ENCODE measurements at regions not wholly inside any gene's neighbourhood (a gene's known extent, or its start where the extent isn't known, plus 50 kb on each side); places are given as distances from the start of the nearest gene placed in this dataset.

DNA sequence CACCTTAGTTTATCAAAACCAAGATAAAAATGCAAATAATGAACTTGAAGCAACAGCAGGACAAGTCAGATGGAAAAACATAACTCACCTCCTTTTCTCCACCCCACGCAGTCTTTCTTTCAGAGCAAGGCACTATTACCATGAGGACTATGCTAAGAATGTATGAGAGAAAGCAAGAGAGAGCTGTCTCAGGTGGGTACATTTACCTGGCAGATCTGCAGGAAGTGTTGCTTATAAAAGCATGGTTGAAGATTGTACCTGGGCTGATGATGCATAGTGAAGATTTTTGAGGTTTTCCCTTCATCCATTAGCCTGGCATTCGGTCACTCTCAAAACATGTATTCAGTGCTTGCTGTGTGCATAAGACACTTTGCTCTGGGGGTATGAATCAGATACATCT lies 68.8 kb upstream of the IFNG-AS1 start:
- H3K4me2 ChIP-seq (ENCODE audit: insufficient read depth, low read length), result no peak overlapping the region
- TF ChIP-seq EZH2 (IDR thresholded peaks at IDR 0.05; ENCODE audit: borderline replicate concordance, low read depth, low read length, severe bottlenecking), result no peak
- no peaks in the 10 kb centered on the region for H3K9me3 ChIP-seq (replicated peaks; ENCODE audit: control insufficient read depth, insufficient read depth, low read length)
- ChIA-PET POLR2A (no interaction called here), CTCF (interaction anchor here (0.8 to 1.2 kb wide), 2 partner anchors 22 to 566 kb away, joined by 3 read pairs; no protein-coding TSS in a partner anchor)
- H3K36me3 ChIP-seq (ENCODE audit: control insufficient read depth in 2 of 2, extremely low read depth in 1 of 2, insufficient read depth in 2 of 2, low read length in 2 of 2), result no peaks in the 10 kb centered on the region
- dilution Hi-C loops (cut with MboI; ENCODE audit: extremely low pct_ligation_motif_present, low sequenced_read_pairs) (no loop called here), intact Hi-C loops (cut with micrococcal nuclease) (no loop called here)
- DNase-seq (ENCODE audit: low read depth, low spot score) (no peak), FAIRE-seq (no peak)
- H3K79me2 ChIP-seq (ENCODE audit: control insufficient read depth, insufficient read depth, low read length), result no peaks in the 10 kb centered on the region
- no peak overlapping the region for H3K27ac ChIP-seq (ENCODE audit: insufficient read depth, low read depth, low read length)
- no TSS peak for BruUV-seq (replicated peaks)
- no peak overlapping the region for H3K4me3 ChIP-seq (replicated peaks in 1 of 3; ENCODE audit: insufficient read depth in 1 of 3, low read depth in 1 of 3, low read length in 3 of 3)
- H3K4me1 ChIP-seq (ENCODE audit: control insufficient read depth, extremely low read depth, insufficient read depth, low read length), result no peaks in the 10 kb centered on the region
- H3K27me3 ChIP-seq (ENCODE audit: control insufficient read depth in 2 of 2, insufficient read depth in 2 of 2, low read length in 2 of 2), result no peaks in the 10 kb centered on the region
- H2AFZ ChIP-seq (ENCODE audit: low read depth, low read length), result no peak overlapping the region
- H3K9me1 ChIP-seq (replicated peaks; ENCODE audit: control insufficient read depth, extremely low read depth, insufficient read depth, low read length), result no peaks in the 10 kb centered on the region
- H4K20me1 ChIP-seq (replicated peaks; ENCODE audit: control insufficient read depth, extremely low read depth, insufficient read depth, low read length), result no peaks in the 10 kb centered on the region
- H3K9ac ChIP-seq (replicated peaks; ENCODE audit: extremely low read depth, insufficient read depth, low read length), result no peak overlapping the region

DNA sequence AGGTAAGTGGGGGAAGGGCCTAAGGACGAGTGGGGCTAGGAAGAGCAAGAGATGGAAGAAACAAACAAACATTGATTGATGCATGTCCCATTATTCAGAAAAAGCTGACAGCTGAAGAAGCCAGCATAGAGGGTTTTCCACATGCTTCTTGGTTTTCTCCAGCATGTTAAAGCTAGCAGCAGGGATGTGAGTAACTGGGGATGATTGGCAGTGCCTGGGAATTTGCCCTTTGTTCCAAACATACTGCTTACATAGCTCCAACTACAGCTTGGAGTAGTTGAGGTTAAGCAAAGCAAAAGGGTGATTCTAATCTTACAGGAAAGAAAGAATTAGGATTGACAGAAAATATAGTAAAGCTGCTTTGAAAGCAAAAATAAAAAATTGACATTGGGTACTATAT lies 68.0 kb upstream of the IFNG-AS1 start:
- H3K79me2 ChIP-seq (ENCODE audit: control insufficient read depth, insufficient read depth, low read length), result no peaks in the 10 kb centered on the region
- H3K9ac ChIP-seq (replicated peaks; ENCODE audit: extremely low read depth, insufficient read depth, low read length), result no peak overlapping the region
- H3K27me3 ChIP-seq (ENCODE audit: control insufficient read depth in 2 of 2, insufficient read depth in 2 of 2, low read length in 2 of 2), result no peaks in the 10 kb centered on the region
- H3K4me2 ChIP-seq (ENCODE audit: insufficient read depth, low read length), result no peak overlapping the region
- no peak for DNase-seq (ENCODE audit: low read depth, low spot score)
- no peak overlapping the region for H3K4me3 ChIP-seq (replicated peaks in 1 of 3; ENCODE audit: insufficient read depth in 1 of 3, low read depth in 1 of 3, low read length in 3 of 3)
- ChIA-PET CTCF (interaction anchor here (1.2 to 1.5 kb wide), 2 partner anchors 22 to 566 kb away, joined by 3 to 6 read pairs; no protein-coding TSS in a partner anchor), POLR2A (no interaction called here)
- no peak overlapping the region for H2AFZ ChIP-seq (ENCODE audit: low read depth, low read length)
- no peaks in the 10 kb centered on the region for H3K36me3 ChIP-seq (ENCODE audit: control insufficient read depth in 2 of 2, extremely low read depth in 1 of 2, insufficient read depth in 2 of 2, low read length in 2 of 2)
- no peaks in the 10 kb centered on the region for H3K9me3 ChIP-seq (replicated peaks; ENCODE audit: control insufficient read depth, insufficient read depth, low read length)
- intact Hi-C loops (cut with micrococcal nuclease), result no loop called here
- H3K4me1 ChIP-seq (ENCODE audit: control insufficient read depth, extremely low read depth, insufficient read depth, low read length), result no peaks in the 10 kb centered on the region
- no peak for FAIRE-seq
- TF ChIP-seq FOS (IDR thresholded peaks at IDR 0.05; ENCODE audit: borderline replicate concordance, insufficient read depth, low read length), result no peak
- no peak for TF ChIP-seq POLR2AphosphoS5 (IDR thresholded peaks at IDR 0.05; ENCODE audit: insufficient read depth, low read depth, low read length)
- TF ChIP-seq POLR2A (IDR thresholded peaks at IDR 0.05; ENCODE audit: low read depth, low read length), result no peak
- no peak for TF ChIP-seq JUN (IDR thresholded peaks at IDR 0.05; ENCODE audit: borderline replicate concordance, insufficient read depth, insufficient read length, low read depth)
- no peak for TF ChIP-seq MYC (IDR thresholded peaks at IDR 0.05; ENCODE audit: low read depth, low read length)
- no peak for TF ChIP-seq GATA2 (IDR thresholded peaks at IDR 0.05; ENCODE audit: insufficient read depth, insufficient read length, low read depth, low read length)
- TF ChIP-seq MAX (IDR thresholded peaks at IDR 0.05; ENCODE audit: insufficient read depth, insufficient read length), result no peak
- TF ChIP-seq, protein P1, sequence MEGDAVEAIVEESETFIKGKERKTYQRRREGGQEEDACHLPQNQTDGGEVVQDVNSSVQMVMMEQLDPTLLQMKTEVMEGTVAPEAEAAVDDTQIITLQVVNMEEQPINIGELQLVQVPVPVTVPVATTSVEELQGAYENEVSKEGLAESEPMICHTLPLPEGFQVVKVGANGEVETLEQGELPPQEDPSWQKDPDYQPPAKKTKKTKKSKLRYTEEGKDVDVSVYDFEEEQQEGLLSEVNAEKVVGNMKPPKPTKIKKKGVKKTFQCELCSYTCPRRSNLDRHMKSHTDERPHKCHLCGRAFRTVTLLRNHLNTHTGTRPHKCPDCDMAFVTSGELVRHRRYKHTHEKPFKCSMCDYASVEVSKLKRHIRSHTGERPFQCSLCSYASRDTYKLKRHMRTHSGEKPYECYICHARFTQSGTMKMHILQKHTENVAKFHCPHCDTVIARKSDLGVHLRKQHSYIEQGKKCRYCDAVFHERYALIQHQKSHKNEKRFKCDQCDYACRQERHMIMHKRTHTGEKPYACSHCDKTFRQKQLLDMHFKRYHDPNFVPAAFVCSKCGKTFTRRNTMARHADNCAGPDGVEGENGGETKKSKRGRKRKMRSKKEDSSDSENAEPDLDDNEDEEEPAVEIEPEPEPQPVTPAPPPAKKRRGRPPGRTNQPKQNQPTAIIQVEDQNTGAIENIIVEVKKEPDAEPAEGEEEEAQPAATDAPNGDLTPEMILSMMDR (IDR thresholded peaks at IDR 0.05; ENCODE audit: extremely low read depth in 1 of 2, insufficient read depth in 1 of 2, low read depth in 1 of 2, low read length in 2 of 2), result no peak
- no peak for TF ChIP-seq EZH2 (IDR thresholded peaks at IDR 0.05; ENCODE audit: borderline replicate concordance, low read depth, low read length, severe bottlenecking)
- no peaks in the 10 kb centered on the region for H4K20me1 ChIP-seq (replicated peaks; ENCODE audit: control insufficient read depth, extremely low read depth, insufficient read depth, low read length)
- BruUV-seq (replicated peaks), result no TSS peak
- no peaks in the 10 kb centered on the region for H3K9me1 ChIP-seq (replicated peaks; ENCODE audit: control insufficient read depth, extremely low read depth, insufficient read depth, low read length)
- dilution Hi-C loops (cut with MboI; ENCODE audit: extremely low pct_ligation_motif_present, low sequenced_read_pairs), result no loop called here
- H3K27ac ChIP-seq (ENCODE audit: insufficient read depth, low read depth, low read length), result no peak overlapping the region
